D721Med (cell line): ENCODE measurements at regions not wholly inside any gene's neighbourhood (a gene's known extent, or its start where the extent isn't known, plus 50 kb on each side); places are given as distances from the start of the nearest gene placed in this dataset.
"Not testable (repeated sequence)": the region's sequence is repeated elsewhere in the genome, so short reads cannot be mapped to it uniquely, and the experiment has no call there.

Source experiments
- DNase-seq: peaks from one replicate; pipeline ENCODE4 v3.0.0; 2011; ENCODE audit warnings: low spot score; ENCODE audit not compliant: insufficient read length
- FAIRE-seq: peaks from 2 replicates; lab custom pipeline; 2011; peaks lifted over from hg19 to GRCh38; lab: Jason Lieb, UNC
- TF ChIP-seq, protein P1 (sequence below): IDR thresholded peaks from 2 replicates; pipeline ENCODE4 v1.5.1; 2012; ENCODE audit warnings: mild to moderate bottlenecking, control low read depth; ENCODE audit not compliant: insufficient read depth; ENCODE audit errors: missing control alignments

DNA sequence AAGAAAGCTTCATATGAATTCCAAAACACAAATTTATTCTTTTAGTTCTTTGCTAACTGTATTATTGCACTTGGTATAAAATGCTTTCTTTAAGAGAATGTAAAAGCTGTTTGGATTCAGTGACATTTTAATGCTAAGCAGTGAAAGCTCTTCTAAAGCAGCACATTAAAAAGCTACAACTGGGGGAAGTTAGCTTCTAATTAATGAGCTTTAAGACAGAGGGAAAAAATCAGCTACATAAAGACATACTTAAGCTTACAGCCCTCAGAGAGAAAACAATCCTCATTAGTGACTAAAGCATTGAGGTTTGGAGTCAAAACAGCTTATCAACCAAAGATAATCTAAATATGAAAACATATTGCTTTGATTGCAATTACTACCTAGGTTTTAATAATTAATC lies 1222.2 kb upstream of the SPRY2 start:
- FAIRE-seq: peak; percentile 87
- peak; percentile 10 for DNase-seq
- TF ChIP-seq, protein P1, sequence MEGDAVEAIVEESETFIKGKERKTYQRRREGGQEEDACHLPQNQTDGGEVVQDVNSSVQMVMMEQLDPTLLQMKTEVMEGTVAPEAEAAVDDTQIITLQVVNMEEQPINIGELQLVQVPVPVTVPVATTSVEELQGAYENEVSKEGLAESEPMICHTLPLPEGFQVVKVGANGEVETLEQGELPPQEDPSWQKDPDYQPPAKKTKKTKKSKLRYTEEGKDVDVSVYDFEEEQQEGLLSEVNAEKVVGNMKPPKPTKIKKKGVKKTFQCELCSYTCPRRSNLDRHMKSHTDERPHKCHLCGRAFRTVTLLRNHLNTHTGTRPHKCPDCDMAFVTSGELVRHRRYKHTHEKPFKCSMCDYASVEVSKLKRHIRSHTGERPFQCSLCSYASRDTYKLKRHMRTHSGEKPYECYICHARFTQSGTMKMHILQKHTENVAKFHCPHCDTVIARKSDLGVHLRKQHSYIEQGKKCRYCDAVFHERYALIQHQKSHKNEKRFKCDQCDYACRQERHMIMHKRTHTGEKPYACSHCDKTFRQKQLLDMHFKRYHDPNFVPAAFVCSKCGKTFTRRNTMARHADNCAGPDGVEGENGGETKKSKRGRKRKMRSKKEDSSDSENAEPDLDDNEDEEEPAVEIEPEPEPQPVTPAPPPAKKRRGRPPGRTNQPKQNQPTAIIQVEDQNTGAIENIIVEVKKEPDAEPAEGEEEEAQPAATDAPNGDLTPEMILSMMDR: no peak

DNA sequence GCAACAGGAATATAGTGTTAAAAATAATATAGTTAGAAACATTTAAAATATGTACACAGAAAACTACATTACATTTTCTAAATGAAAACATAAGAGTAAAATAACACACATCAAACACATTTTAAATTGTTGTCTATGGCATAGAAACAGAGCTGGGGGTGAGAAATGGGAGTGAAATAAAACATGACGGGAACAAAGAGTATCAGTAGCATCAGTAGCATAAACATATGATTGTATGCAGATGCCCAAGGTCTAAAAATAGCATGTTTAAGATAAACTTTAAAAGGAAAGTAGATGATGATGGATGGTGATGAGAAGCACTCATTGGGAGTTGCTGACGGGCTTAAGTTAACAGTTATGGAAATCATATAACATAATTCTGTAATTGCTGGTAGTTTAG lies 1221.7 kb upstream of the SPRY2 start:
- TF ChIP-seq, protein P1: no peak
- DNase-seq: no peak
- FAIRE-seq: no peak

DNA sequence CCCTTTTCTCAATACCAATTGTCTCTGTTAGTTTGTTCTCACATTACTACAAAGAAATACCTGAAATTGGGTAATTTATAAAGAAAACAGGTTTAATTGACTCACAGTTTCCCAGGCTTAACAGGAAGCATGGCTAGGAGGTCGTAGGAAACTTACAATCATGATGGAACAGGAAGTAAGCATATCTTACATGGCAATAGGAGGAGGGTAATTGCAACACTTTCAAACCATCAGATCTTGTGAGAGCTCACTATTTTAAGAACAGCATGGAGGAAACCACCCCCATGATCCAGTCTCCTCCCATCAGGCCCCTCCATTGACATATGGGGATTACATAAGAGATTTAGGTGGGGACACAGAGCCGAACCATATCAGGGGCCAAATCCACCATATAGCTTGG lies 1210.1 kb upstream of the SPRY2 start:
- DNase-seq: no peak
- FAIRE-seq: no peak
- TF ChIP-seq, protein P1: no peak

DNA sequence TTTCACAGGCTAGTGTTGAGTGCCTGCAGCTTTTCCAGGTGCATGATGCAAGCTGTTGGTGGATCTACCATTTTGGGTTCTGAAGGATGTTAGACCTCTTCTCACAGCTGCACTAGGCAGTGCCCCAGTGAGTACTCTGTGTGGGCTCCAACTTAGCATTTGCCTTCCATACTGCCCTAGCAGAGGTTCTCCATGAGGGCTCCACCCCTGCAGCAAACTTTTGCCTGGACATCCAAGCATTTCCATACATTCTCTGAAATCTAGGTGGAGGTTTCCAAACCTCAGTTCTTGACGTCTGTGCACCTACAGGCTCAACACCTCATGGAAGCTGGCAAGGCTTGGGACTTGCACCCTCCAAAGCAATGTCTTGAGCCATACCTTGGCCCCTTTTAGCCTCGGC lies 1205.4 kb upstream of the SPRY2 start:
- not testable (repeated sequence) for DNase-seq, FAIRE-seq

DNA sequence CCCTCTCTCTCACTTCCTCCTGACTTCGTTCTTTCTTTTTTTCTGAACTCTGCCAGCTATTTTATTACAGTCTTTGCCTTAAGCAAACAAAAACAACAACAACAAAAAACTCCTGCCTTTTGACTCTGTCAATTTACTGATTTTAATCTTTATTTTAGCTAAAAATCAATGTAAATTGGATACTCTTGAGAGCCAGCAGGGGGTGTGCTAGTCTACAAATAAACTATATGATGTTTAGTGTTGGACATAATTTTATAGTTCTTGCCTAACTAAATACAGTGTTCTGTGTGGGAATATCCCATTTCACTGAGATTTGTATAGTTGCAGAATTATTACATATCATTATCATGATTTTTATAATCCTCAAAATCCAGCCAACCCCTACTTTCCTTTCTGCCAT lies 1199.9 kb upstream of the SPRY2 start:
- TF ChIP-seq, protein P1: peak; percentile 63
- DNase-seq: no peak
- FAIRE-seq: peak; percentile 44

DNA sequence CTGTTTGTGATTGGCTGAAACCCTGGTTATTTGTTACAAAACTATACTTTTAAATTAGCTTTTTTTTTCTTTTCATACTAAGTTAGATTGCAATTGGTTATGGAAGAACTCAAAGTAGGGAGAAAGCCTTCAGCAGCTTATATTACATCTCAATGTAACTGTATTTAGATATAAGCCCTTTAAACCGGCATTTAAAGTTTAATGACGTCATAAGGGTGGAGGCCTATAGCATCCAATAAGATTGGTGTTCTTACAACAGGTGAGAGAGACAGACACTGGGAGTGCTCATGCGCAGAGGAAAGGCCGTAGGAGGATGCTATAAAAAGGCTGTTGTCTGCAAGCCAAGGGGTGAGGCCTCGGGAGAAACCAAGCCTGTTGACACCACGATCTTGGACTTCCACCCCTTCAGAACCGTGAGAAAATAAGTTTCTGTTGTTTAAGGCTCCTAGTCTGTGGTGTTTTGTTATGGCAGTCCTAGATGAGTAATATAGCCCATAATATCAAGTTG lies 1198.8 kb upstream of the SPRY2 start:
- FAIRE-seq (no peak), DNase-seq (no peak)
- TF ChIP-seq, protein P1: no peak

DNA sequence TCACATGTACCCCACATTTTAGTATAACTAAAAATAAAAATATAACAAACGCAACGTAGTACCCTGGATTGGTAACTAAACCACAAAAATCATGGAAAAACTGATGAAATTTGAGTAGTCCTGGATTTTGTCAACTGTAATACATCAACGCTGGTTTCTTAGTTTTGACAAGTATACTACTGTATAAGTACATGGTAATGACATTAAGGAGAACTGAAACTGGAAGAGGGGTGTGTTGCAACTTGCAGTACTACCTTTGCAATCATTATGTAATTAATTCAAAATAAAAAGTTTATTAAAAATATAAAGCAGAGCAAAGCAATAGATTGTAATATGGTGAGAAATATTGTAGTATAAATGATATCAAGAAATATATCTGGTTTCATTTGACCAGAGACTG lies 1158.0 kb upstream of the SPRY2 start:
- DNase-seq: no peak
- TF ChIP-seq, protein P1: no peak
- no peak for FAIRE-seq

DNA sequence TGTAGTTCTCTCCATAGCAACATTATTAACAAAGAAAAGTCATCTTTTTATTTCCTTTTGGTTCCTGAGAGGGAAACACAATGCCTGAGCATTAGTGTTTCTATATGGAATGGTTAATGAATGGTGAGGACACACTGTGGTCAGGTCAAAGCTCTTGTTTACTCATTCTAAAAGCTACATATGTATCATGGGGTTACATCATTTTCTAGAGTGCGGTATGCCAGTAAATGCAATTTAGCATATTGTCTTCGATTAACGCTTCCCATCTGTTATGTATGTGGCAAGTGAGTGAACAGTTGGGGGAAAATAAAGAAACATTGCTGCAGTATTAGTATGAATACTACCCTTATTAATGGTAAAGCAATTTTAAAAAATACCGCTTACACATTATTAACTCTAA lies 1152.2 kb upstream of the SPRY2 start:
- TF ChIP-seq, protein P1: no peak
- DNase-seq (no peak), FAIRE-seq (peak; percentile 21)
